ENCODE measurements at regions not wholly inside any gene's neighbourhood (a gene's known extent, or its start where the extent isn't known, plus 50 kb on each side); places are given as distances from the start of the nearest gene placed in this dataset.

DNA sequence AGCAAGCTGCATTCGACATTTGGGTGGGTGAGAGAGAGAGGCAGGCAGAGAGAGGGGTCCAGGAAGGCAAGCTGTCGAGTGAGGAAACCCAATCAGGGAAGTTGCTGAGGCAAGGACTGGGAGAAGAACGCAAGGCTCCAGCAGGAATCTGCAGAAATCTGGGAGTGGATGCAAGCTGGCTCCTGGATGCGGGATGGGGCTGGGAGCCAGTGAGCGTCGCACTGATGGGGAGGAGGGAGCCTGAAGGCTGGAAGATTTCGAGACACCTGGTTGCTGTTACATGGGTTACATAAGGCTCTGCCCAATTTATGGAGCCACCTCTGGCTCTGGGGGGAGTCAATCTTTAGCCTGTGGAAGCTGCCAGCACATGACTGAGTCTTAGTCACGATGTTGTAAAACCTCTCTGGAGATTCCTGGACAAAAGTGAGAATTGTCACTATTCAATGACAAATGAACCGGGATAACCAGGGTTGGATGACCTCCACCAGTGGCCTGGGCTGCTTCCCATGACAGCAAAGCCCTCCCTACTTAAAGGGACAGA lies 51.1 kb upstream of the ADRB1 start:
- TF ChIP-seq, protein P1, sequence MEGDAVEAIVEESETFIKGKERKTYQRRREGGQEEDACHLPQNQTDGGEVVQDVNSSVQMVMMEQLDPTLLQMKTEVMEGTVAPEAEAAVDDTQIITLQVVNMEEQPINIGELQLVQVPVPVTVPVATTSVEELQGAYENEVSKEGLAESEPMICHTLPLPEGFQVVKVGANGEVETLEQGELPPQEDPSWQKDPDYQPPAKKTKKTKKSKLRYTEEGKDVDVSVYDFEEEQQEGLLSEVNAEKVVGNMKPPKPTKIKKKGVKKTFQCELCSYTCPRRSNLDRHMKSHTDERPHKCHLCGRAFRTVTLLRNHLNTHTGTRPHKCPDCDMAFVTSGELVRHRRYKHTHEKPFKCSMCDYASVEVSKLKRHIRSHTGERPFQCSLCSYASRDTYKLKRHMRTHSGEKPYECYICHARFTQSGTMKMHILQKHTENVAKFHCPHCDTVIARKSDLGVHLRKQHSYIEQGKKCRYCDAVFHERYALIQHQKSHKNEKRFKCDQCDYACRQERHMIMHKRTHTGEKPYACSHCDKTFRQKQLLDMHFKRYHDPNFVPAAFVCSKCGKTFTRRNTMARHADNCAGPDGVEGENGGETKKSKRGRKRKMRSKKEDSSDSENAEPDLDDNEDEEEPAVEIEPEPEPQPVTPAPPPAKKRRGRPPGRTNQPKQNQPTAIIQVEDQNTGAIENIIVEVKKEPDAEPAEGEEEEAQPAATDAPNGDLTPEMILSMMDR (IDR thresholded peaks at IDR 0.05): no peak
- TF ChIP-seq POLR2A (IDR thresholded peaks at IDR 0.05): no peak

Data from heart left ventricle (tissue), 13 donors.